ENCODE measurements at regions not wholly inside any gene's neighbourhood (a gene's known extent, or its start where the extent isn't known, plus 50 kb on each side); places are given as distances from the start of the nearest gene placed in this dataset.
A peak's percentile ranks its signal among the peaks of the same experiment; 100 is the strongest.

DNA sequence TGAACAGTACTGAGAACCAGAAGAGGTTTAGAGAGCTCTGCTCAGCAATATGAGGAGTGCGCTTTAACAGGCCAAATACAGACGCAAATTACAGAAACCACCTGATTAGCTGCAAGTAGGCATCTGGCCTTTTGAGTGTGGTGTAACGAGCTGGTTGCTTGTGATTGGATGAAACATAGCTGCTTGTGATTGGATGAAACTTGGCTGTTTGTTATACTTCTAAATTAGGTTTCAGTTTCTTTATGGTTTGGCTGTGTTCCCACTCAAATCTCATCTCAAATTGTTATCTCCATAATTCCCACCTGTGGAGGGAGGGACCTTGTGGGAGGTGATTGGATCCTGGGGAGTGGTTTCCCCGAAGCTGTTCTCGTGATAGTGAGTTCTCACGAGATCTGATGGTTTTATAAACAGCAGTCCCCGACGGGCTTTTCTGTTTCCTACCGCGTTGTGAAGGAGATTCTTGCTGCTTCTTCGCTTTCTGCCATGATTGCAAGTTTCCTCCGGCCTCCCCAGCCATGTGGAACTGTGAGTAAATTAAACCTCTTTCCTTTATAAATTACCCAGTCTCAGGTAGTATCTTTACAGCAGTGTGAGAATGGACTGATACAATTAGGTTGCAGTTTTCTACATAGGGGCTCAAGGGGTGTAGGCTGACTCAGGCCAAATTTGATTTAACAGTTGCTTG is 655.9 kb upstream of the MAN1A1 start:
- TF ChIP-seq, protein P1, sequence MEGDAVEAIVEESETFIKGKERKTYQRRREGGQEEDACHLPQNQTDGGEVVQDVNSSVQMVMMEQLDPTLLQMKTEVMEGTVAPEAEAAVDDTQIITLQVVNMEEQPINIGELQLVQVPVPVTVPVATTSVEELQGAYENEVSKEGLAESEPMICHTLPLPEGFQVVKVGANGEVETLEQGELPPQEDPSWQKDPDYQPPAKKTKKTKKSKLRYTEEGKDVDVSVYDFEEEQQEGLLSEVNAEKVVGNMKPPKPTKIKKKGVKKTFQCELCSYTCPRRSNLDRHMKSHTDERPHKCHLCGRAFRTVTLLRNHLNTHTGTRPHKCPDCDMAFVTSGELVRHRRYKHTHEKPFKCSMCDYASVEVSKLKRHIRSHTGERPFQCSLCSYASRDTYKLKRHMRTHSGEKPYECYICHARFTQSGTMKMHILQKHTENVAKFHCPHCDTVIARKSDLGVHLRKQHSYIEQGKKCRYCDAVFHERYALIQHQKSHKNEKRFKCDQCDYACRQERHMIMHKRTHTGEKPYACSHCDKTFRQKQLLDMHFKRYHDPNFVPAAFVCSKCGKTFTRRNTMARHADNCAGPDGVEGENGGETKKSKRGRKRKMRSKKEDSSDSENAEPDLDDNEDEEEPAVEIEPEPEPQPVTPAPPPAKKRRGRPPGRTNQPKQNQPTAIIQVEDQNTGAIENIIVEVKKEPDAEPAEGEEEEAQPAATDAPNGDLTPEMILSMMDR (IDR thresholded peaks at IDR 0.05) = no peak
- DNase-seq = no peak
- no peaks in the 10 kb centered on the region for H3K36me3 Mint-ChIP-seq (ENCODE audit: low read depth)
- H3K4me3 Mint-ChIP-seq = no peak overlapping the region
- no peaks in the 10 kb centered on the region for H3K4me1 Mint-ChIP-seq
- H3K27me3 Mint-ChIP-seq (ENCODE audit: low read depth, poor library complexity) = no peaks in the 10 kb centered on the region
- peaks cover 4% of the 10 kb centered on the region for H3K9me3 Mint-ChIP-seq
- H3K27ac Mint-ChIP-seq = peak overlapping the region; percentile 33

DNA sequence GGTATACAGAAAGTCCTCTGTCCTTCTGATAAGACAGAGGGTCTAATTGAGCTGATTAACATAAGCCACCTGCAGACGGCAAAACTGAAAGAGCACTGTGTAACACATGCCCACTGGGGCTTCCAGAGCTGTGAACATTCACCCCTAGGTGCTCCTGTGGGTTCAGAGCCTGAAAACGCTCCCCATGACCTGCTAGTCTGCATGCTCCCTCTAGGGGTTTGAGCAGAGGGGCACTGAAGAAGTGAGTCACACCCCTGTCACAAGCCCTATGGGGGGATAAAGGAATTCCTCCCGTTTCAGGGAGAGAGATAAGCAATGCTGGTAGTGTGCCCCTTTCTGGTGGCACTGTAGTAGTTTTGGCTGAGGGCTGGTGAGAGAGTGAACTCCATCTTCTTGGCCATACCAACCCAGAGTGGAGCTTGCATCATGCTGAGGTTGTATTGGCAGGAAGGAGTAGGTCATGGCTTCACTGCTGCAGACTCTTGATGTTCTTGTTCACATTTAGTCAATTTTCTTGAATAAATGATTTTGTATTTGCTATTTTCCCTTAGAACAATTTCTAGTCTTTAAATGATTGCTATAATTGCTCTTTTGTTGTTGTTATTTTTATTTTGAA is 637.5 kb upstream of the MAN1A1 start:
- Mint-ChIP-seq H3K4me1 (peaks cover 6% of the 10 kb centered on the region), H3K4me3 (no peak overlapping the region), H3K9me3 (no peaks in the 10 kb centered on the region), H3K27me3 (ENCODE audit: low read depth, poor library complexity) (no peaks in the 10 kb centered on the region), H3K36me3 (ENCODE audit: low read depth) (no peaks in the 10 kb centered on the region), H3K27ac (no peak overlapping the region)
- DNase-seq = no peak
- TF ChIP-seq, protein P1 (IDR thresholded peaks at IDR 0.05) = no peak

DNA sequence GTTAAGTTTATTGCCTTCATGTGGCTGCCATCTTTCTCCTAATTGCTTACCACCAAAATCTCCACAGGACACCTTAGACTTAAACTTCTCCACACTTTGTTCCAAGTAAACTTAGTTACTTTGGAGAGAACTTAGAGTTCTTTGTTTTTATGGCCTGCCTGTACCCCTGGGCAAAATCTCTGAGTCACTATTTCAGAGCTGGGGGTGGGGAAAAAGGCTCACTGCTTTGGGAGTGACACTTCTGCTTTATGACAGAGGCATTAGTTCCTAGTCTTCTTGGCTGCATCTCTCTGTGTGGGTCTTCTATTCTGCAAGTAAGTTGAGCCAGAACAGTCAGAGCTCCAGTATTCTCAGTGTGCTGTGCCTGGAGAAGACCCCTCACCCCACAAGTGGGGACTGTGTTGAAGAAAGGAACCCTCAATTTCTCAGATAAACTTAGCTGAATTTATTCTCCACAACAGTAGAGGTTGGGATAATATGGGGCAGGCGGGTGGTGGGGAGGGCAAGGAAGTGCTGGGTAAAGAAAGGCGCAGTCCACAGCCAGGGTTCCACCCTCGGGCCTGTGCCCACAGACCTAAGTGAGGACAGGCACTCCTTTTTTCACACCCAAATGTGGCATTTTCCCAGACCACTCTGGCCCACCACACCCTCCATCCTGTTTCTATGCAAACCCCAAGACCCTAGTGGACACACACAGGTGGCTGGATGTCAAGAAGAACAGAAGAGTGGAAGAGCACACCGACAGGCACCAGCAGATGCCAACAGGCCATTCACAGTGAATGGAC is 636.6 kb upstream of the MAN1A1 start:
- DNase-seq = no peak
- Mint-ChIP-seq H3K27me3 (ENCODE audit: low read depth, poor library complexity) (no peaks in the 10 kb centered on the region), H3K36me3 (ENCODE audit: low read depth) (no peaks in the 10 kb centered on the region), H3K4me3 (no peak overlapping the region), H3K9me3 (no peaks in the 10 kb centered on the region), H3K4me1 (peaks cover 6% of the 10 kb centered on the region), H3K27ac (no peak overlapping the region)
- TF ChIP-seq, protein P1 (IDR thresholded peaks at IDR 0.05) = no peak

DNA sequence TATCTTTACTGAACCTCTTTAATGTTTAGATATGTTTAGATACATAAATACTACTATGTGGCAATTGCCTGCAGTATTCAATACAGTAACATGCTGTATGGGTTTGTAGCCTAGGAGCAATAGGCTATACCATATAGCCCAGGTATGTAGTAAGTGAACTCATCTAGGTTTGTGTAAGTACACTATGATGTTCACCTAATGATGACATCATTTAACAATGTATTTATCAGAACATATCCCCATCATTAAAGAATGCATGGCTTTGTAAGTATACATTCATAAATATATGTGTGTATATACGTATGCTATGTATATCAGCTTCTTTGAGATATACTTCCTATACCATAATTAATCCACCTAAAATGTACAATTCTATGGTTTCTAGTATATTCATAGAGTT is 631.2 kb upstream of the MAN1A1 start:
- H3K9me3 Mint-ChIP-seq = no peaks in the 10 kb centered on the region

DNA sequence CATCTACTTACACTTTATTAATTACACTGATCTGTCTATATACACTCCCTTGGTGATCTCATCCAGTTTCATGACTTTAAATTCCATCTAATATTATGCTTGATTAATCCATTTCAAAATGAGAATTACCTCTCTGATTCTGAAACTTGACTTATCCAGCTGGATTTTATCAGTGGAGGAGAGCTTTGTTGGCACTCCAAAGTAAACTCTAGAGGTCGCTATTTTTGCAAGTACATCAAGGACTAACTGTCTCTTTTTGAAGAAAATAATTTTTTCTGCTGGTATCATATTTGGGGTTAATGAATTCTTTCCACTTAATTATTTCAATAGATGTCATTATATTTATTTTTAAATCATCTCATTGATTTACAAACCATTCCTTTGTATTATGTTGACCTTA is 630.3 kb upstream of the MAN1A1 start:
- Mint-ChIP-seq H3K4me3 (no peak overlapping the region), H3K27me3 (ENCODE audit: low read depth, poor library complexity) (no peaks in the 10 kb centered on the region), H3K9me3 (no peaks in the 10 kb centered on the region), H3K27ac (no peak overlapping the region), H3K36me3 (ENCODE audit: low read depth) (no peaks in the 10 kb centered on the region), H3K4me1 (no peaks in the 10 kb centered on the region)
- TF ChIP-seq, protein P1 (IDR thresholded peaks at IDR 0.05) = peak; percentile 52
- DNase-seq = no peak

More for the DNA sequence above, 631.2 kb upstream of the MAN1A1 start:
- H3K36me3 Mint-ChIP-seq (ENCODE audit: low read depth) = no peaks in the 10 kb centered on the region
- DNase-seq = no peak
- no peaks in the 10 kb centered on the region for H3K27me3 Mint-ChIP-seq (ENCODE audit: low read depth, poor library complexity)
- no peak overlapping the region for H3K27ac Mint-ChIP-seq
- H3K4me1 Mint-ChIP-seq = peaks cover 3% of the 10 kb centered on the region
- TF ChIP-seq, protein P1 (IDR thresholded peaks at IDR 0.05) = no peak
- no peak overlapping the region for H3K4me3 Mint-ChIP-seq
